ENCODE measurements at regions not wholly inside any gene's neighbourhood (a gene's known extent, or its start where the extent isn't known, plus 50 kb on each side); places are given as distances from the start of the nearest gene placed in this dataset.

- Histone ChIP-seq H3K9ac (ENCODE audit: low read length in 5 of 5) (no peak overlapping the region), H3K36me3 (ENCODE audit: control insufficient read depth in 5 of 5, insufficient read depth in 5 of 5, low read length in 5 of 5) (no peaks in the 10 kb centered on the region), H3K4me3 (ENCODE audit: low read depth in 1 of 5, low read length in 5 of 5) (no peak overlapping the region), H3K9me3 (ENCODE audit: control insufficient read depth in 5 of 5, low read length in 5 of 5) (no peaks in the 10 kb centered on the region), H3K4me1 (ENCODE audit: control insufficient read depth in 5 of 5, insufficient read depth in 5 of 5, low read length in 5 of 5) (peaks cover 0 to 3% (median 0%) of the 10 kb centered on the region in 5 donors), H3K27me3 (ENCODE audit: control insufficient read depth in 5 of 5, insufficient read depth in 4 of 5, low read length in 5 of 5) (no peaks in the 10 kb centered on the region), H3K27ac (ENCODE audit: low read depth, low read length) (no peak overlapping the region)
These were observed 1183.6 kb downstream of the NSUN3 start for GRCh38 chr3:95246413-95246812.

GRCh38 chr3:95254061-95254460 is 1191.2 kb downstream of the NSUN3 start:
- no peak overlapping the region for H3K27ac ChIP-seq (ENCODE audit: low read depth, low read length)
- H3K9ac ChIP-seq (ENCODE audit: low read length in 5 of 5), result no peak overlapping the region
- H3K4me3 ChIP-seq (ENCODE audit: low read depth in 1 of 5, low read length in 5 of 5), result no peak overlapping the region
- H3K4me1 ChIP-seq (ENCODE audit: control insufficient read depth in 5 of 5, insufficient read depth in 5 of 5, low read length in 5 of 5), result no peaks in the 10 kb centered on the region
- H3K9me3 ChIP-seq (ENCODE audit: control insufficient read depth in 5 of 5, low read length in 5 of 5), result peaks cover 0 to 7% (median 3%) of the 10 kb centered on the region in 5 donors
- H3K36me3 ChIP-seq (ENCODE audit: control insufficient read depth in 5 of 5, insufficient read depth in 5 of 5, low read length in 5 of 5), result no peaks in the 10 kb centered on the region
- no peaks in the 10 kb centered on the region for H3K27me3 ChIP-seq (ENCODE audit: control insufficient read depth in 5 of 5, insufficient read depth in 4 of 5, low read length in 5 of 5)

GRCh38 chr3:95254758-95255157 is 1191.9 kb downstream of the NSUN3 start:
- Histone ChIP-seq H3K9me3 (ENCODE audit: control insufficient read depth in 5 of 5, low read length in 5 of 5) (peaks cover 0 to 7% (median 3%) of the 10 kb centered on the region in 5 donors), H3K27ac (ENCODE audit: low read depth, low read length) (no peak overlapping the region), H3K9ac (ENCODE audit: low read length in 5 of 5) (no peak overlapping the region), H3K4me3 (ENCODE audit: low read depth in 1 of 5, low read length in 5 of 5) (no peak overlapping the region), H3K27me3 (ENCODE audit: control insufficient read depth in 5 of 5, insufficient read depth in 4 of 5, low read length in 5 of 5) (no peaks in the 10 kb centered on the region), H3K36me3 (ENCODE audit: control insufficient read depth in 5 of 5, insufficient read depth in 5 of 5, low read length in 5 of 5) (no peaks in the 10 kb centered on the region), H3K4me1 (ENCODE audit: control insufficient read depth in 5 of 5, insufficient read depth in 5 of 5, low read length in 5 of 5) (no peaks in the 10 kb centered on the region)

GRCh38 chr3:95265129-95265528 is 1202.3 kb downstream of the NSUN3 start:
- Histone ChIP-seq H3K4me3 (ENCODE audit: low read depth in 1 of 5, low read length in 5 of 5) (no peak overlapping the region), H3K9me3 (ENCODE audit: control insufficient read depth in 5 of 5, low read length in 5 of 5) (no peaks in the 10 kb centered on the region), H3K27me3 (ENCODE audit: control insufficient read depth in 5 of 5, insufficient read depth in 4 of 5, low read length in 5 of 5) (no peaks in the 10 kb centered on the region), H3K9ac (ENCODE audit: low read length in 5 of 5) (no peak overlapping the region), H3K4me1 (ENCODE audit: control insufficient read depth in 5 of 5, insufficient read depth in 5 of 5, low read length in 5 of 5) (no peaks in the 10 kb centered on the region), H3K27ac (ENCODE audit: low read depth, low read length) (no peak overlapping the region), H3K36me3 (ENCODE audit: control insufficient read depth in 5 of 5, insufficient read depth in 5 of 5, low read length in 5 of 5) (no peaks in the 10 kb centered on the region)

GRCh38 chr3:95271395-95271794 is 1208.5 kb downstream of the NSUN3 start:
- no peak overlapping the region for H3K27ac ChIP-seq (ENCODE audit: low read depth, low read length)
- H3K36me3 ChIP-seq (ENCODE audit: control insufficient read depth in 5 of 5, insufficient read depth in 5 of 5, low read length in 5 of 5), result no peaks in the 10 kb centered on the region
- no peaks in the 10 kb centered on the region for H3K27me3 ChIP-seq (ENCODE audit: control insufficient read depth in 5 of 5, insufficient read depth in 4 of 5, low read length in 5 of 5)
- no peak overlapping the region for H3K9ac ChIP-seq (ENCODE audit: low read length in 5 of 5)
- H3K4me3 ChIP-seq (ENCODE audit: low read depth in 1 of 5, low read length in 5 of 5), result no peak overlapping the region
- H3K9me3 ChIP-seq (ENCODE audit: control insufficient read depth in 5 of 5, low read length in 5 of 5), result no peaks in the 10 kb centered on the region
- no peaks in the 10 kb centered on the region for H3K4me1 ChIP-seq (ENCODE audit: control insufficient read depth in 5 of 5, insufficient read depth in 5 of 5, low read length in 5 of 5)

GRCh38 chr3:95272166-95272565 is 1209.3 kb downstream of the NSUN3 start:
- Histone ChIP-seq H3K27ac (ENCODE audit: low read depth, low read length) (no peak overlapping the region), H3K4me3 (ENCODE audit: low read depth in 1 of 5, low read length in 5 of 5) (no peak overlapping the region)

GRCh38 chr3:95272781-95273180 is 1209.9 kb downstream of the NSUN3 start:
- no peak overlapping the region for H3K4me3 ChIP-seq (ENCODE audit: low read depth in 1 of 5, low read length in 5 of 5)

More at GRCh38 chr3:95272166-95272565, 1209.3 kb downstream of the NSUN3 start:
- Histone ChIP-seq H3K9ac (ENCODE audit: low read length in 5 of 5) (no peak overlapping the region), H3K36me3 (ENCODE audit: control insufficient read depth in 5 of 5, insufficient read depth in 5 of 5, low read length in 5 of 5) (no peaks in the 10 kb centered on the region), H3K27me3 (ENCODE audit: control insufficient read depth in 5 of 5, insufficient read depth in 4 of 5, low read length in 5 of 5) (no peaks in the 10 kb centered on the region), H3K9me3 (ENCODE audit: control insufficient read depth in 5 of 5, low read length in 5 of 5) (no peaks in the 10 kb centered on the region), H3K4me1 (ENCODE audit: control insufficient read depth in 5 of 5, insufficient read depth in 5 of 5, low read length in 5 of 5) (no peaks in the 10 kb centered on the region)

GRCh38 chr3:95277613-95278012 is 1214.8 kb downstream of the NSUN3 start:
- Histone ChIP-seq H3K4me3 (ENCODE audit: low read depth in 1 of 5, low read length in 5 of 5) (no peak overlapping the region), H3K36me3 (ENCODE audit: control insufficient read depth in 5 of 5, insufficient read depth in 5 of 5, low read length in 5 of 5) (no peaks in the 10 kb centered on the region), H3K27ac (ENCODE audit: low read depth, low read length) (no peak overlapping the region), H3K9ac (ENCODE audit: low read length in 5 of 5) (no peak overlapping the region), H3K27me3 (ENCODE audit: control insufficient read depth in 5 of 5, insufficient read depth in 4 of 5, low read length in 5 of 5) (no peaks in the 10 kb centered on the region), H3K9me3 (ENCODE audit: control insufficient read depth in 5 of 5, low read length in 5 of 5) (peaks cover 0 to 6% (median 0%) of the 10 kb centered on the region in 5 donors), H3K4me1 (ENCODE audit: control insufficient read depth in 5 of 5, insufficient read depth in 5 of 5, low read length in 5 of 5) (no peaks in the 10 kb centered on the region)

More at GRCh38 chr3:95272781-95273180, 1209.9 kb downstream of the NSUN3 start:
- Histone ChIP-seq H3K9ac (ENCODE audit: low read length in 5 of 5) (no peak overlapping the region), H3K27ac (ENCODE audit: low read depth, low read length) (no peak overlapping the region), H3K9me3 (ENCODE audit: control insufficient read depth in 5 of 5, low read length in 5 of 5) (no peaks in the 10 kb centered on the region), H3K27me3 (ENCODE audit: control insufficient read depth in 5 of 5, insufficient read depth in 4 of 5, low read length in 5 of 5) (no peaks in the 10 kb centered on the region), H3K4me1 (ENCODE audit: control insufficient read depth in 5 of 5, insufficient read depth in 5 of 5, low read length in 5 of 5) (no peaks in the 10 kb centered on the region), H3K36me3 (ENCODE audit: control insufficient read depth in 5 of 5, insufficient read depth in 5 of 5, low read length in 5 of 5) (no peaks in the 10 kb centered on the region)

- H3K27me3 ChIP-seq (ENCODE audit: control insufficient read depth in 5 of 5, insufficient read depth in 4 of 5, low read length in 5 of 5), result no peaks in the 10 kb centered on the region
- no peak overlapping the region for H3K4me3 ChIP-seq (ENCODE audit: low read depth in 1 of 5, low read length in 5 of 5)
These were observed 1218.0 kb downstream of the NSUN3 start for GRCh38 chr3:95280711-95281352.

GRCh38 chr3:95289295-95289694 is 1226.4 kb downstream of the NSUN3 start:
- H3K36me3 ChIP-seq (ENCODE audit: control insufficient read depth in 5 of 5, insufficient read depth in 5 of 5, low read length in 5 of 5), result no peaks in the 10 kb centered on the region
- no peaks in the 10 kb centered on the region for H3K27me3 ChIP-seq (ENCODE audit: control insufficient read depth in 5 of 5, insufficient read depth in 4 of 5, low read length in 5 of 5)
- no peaks in the 10 kb centered on the region for H3K4me1 ChIP-seq (ENCODE audit: control insufficient read depth in 5 of 5, insufficient read depth in 5 of 5, low read length in 5 of 5)
- H3K27ac ChIP-seq (ENCODE audit: low read depth, low read length), result no peak overlapping the region
- H3K4me3 ChIP-seq (ENCODE audit: low read depth in 1 of 5, low read length in 5 of 5), result no peak overlapping the region
- H3K9me3 ChIP-seq (ENCODE audit: control insufficient read depth in 5 of 5, low read length in 5 of 5), result peaks cover 0 to 4% (median 0%) of the 10 kb centered on the region in 5 donors
- no peak overlapping the region for H3K9ac ChIP-seq (ENCODE audit: low read length in 5 of 5)

More at GRCh38 chr3:95280711-95281352, 1218.0 kb downstream of the NSUN3 start:
- H3K27ac ChIP-seq (ENCODE audit: low read depth, low read length), result no peak overlapping the region
- no peaks in the 10 kb centered on the region for H3K36me3 ChIP-seq (ENCODE audit: control insufficient read depth in 5 of 5, insufficient read depth in 5 of 5, low read length in 5 of 5)
- H3K4me1 ChIP-seq (ENCODE audit: control insufficient read depth in 5 of 5, insufficient read depth in 5 of 5, low read length in 5 of 5), result no peaks in the 10 kb centered on the region
- H3K9ac ChIP-seq (ENCODE audit: low read length in 5 of 5), result no peak overlapping the region
- peaks cover 0 to 6% (median 0%) of the 10 kb centered on the region in 5 donors for H3K9me3 ChIP-seq (ENCODE audit: control insufficient read depth in 5 of 5, low read length in 5 of 5)

Data from subcutaneous abdominal adipose tissue (tissue), 5 donors.